ENCODE measurements at regions not wholly inside any gene's neighbourhood (a gene's known extent, or its start where the extent isn't known, plus 50 kb on each side); places are given as distances from the start of the nearest gene placed in this dataset.

GRCh38 chr20:39165099-39165498 is 203.0 kb downstream of the DHX35 start:
- DNase-seq (ENCODE audit: low read depth, low spot score) = no peak

- DNase-seq (ENCODE audit: low read depth, low spot score) = no peak
These were observed 202.5 kb downstream of the DHX35 start for GRCh38 chr20:39164642-39165041.

- DNase-seq (ENCODE audit: low read depth, low spot score) = no peak
These were observed 201.8 kb downstream of the DHX35 start for GRCh38 chr20:39163993-39164392.

- no peak for DNase-seq (ENCODE audit: low read depth, low spot score)
These were observed 199.8 kb downstream of the DHX35 start for GRCh38 chr20:39161900-39162299.

GRCh38 chr20:39155971-39156370 is 193.8 kb downstream of the DHX35 start:
- no peak for DNase-seq (ENCODE audit: low read depth, low spot score)

- DNase-seq (ENCODE audit: low read depth, low spot score) = no peak
These were observed 190.6 kb downstream of the DHX35 start for GRCh38 chr20:39152742-39153141.

- DNase-seq (ENCODE audit: low read depth, low spot score) = no peak
These were observed 190.0 kb downstream of the DHX35 start for GRCh38 chr20:39152126-39152525.

GRCh38 chr20:39150501-39150900 is 188.4 kb downstream of the DHX35 start:
- no peak for DNase-seq (ENCODE audit: low read depth, low spot score)

GRCh38 chr20:39146394-39146793 is 184.2 kb downstream of the DHX35 start:
- DNase-seq (ENCODE audit: low read depth, low spot score) = no peak

GRCh38 chr20:39145921-39146320 is 183.8 kb downstream of the DHX35 start:
- DNase-seq (ENCODE audit: low read depth, low spot score) = no peak

GRCh38 chr20:39144757-39145156 is 182.6 kb downstream of the DHX35 start:
- no peak for DNase-seq (ENCODE audit: low read depth, low spot score)

GRCh38 chr20:39142407-39143096 is 180.4 kb downstream of the DHX35 start:
- DNase-seq (ENCODE audit: low read depth, low spot score) = no peak

GRCh38 chr20:39137299-39137698 is 175.2 kb downstream of the DHX35 start:
- no peak for DNase-seq (ENCODE audit: low read depth, low spot score)

- DNase-seq (ENCODE audit: low read depth, low spot score) = no peak
These were observed 174.7 kb downstream of the DHX35 start for GRCh38 chr20:39136798-39137197.

GRCh38 chr20:39135885-39136544 is 173.9 kb downstream of the DHX35 start:
- no peak for DNase-seq (ENCODE audit: low read depth, low spot score)

GRCh38 chr20:39133201-39133600 is 171.1 kb downstream of the DHX35 start:
- no peak for DNase-seq (ENCODE audit: low read depth, low spot score)

GRCh38 chr20:39132511-39132910 is 170.4 kb downstream of the DHX35 start:
- DNase-seq (ENCODE audit: low read depth, low spot score) = no peak

GRCh38 chr20:39132093-39132492 is 169.9 kb downstream of the DHX35 start:
- no peak for DNase-seq (ENCODE audit: low read depth, low spot score)

- DNase-seq (ENCODE audit: low read depth, low spot score) = no peak
These were observed 168.5 kb downstream of the DHX35 start for GRCh38 chr20:39130627-39131026.

GRCh38 chr20:39129523-39129922 is 167.4 kb downstream of the DHX35 start:
- no peak for DNase-seq (ENCODE audit: low read depth, low spot score)

- no peak for DNase-seq (ENCODE audit: low read depth, low spot score)
These were observed 161.9 kb downstream of the DHX35 start for GRCh38 chr20:39124064-39124463.

- no peak for DNase-seq (ENCODE audit: low read depth, low spot score)
These were observed 161.0 kb downstream of the DHX35 start for GRCh38 chr20:39123185-39123557.

- DNase-seq (ENCODE audit: low read depth, low spot score) = no peak
These were observed 155.3 kb downstream of the DHX35 start for GRCh38 chr20:39117491-39117890.

- no peak for DNase-seq (ENCODE audit: low read depth, low spot score)
These were observed 153.9 kb downstream of the DHX35 start for GRCh38 chr20:39116020-39116419.
